Right renal pelvis (tissue), 4 donors: ENCODE measurements at regions not wholly inside any gene's neighbourhood (a gene's known extent, or its start where the extent isn't known, plus 50 kb on each side); places are given as distances from the start of the nearest gene placed in this dataset.

Experiments
- DNase-seq, 4 donors: peaks; one replicate each; pipeline ENCODE4 v3.0.0-alpha.2; 2013; ENCODE audit warnings: low read depth in 4 of 4, low spot score in 3 of 4, missing footprints in 1 of 4

- DNase-seq, result no peak
Observed at GRCh38 chr20:54716174-54716747, 240.9 kb downstream of the DOK5 start.

- DNase-seq, result no peak
Observed at GRCh38 chr20:54714817-54715216, 239.4 kb downstream of the DOK5 start.

GRCh38 chr20:54713727-54714126, 238.3 kb downstream of the DOK5 start:
- DNase-seq, result no peak

GRCh38 chr20:54711071-54711470, 235.7 kb downstream of the DOK5 start:
- DNase-seq, result peak in 1 of 4 donors; percentile 14

GRCh38 chr20:54710341-54710740, 234.9 kb downstream of the DOK5 start:
- DNase-seq, result no peak

GRCh38 chr20:54708229-54708628, 232.8 kb downstream of the DOK5 start:
- DNase-seq, result no peak

- no peak for DNase-seq
Observed at GRCh38 chr20:54707801-54708200, 232.4 kb downstream of the DOK5 start.

GRCh38 chr20:54706581-54706980, 231.2 kb downstream of the DOK5 start:
- no peak for DNase-seq

GRCh38 chr20:54704032-54704635, 228.7 kb downstream of the DOK5 start:
- no peak for DNase-seq
